ENCODE measurements at regions not wholly inside any gene's neighbourhood (a gene's known extent, or its start where the extent isn't known, plus 50 kb on each side); places are given as distances from the start of the nearest gene placed in this dataset.

DNA sequence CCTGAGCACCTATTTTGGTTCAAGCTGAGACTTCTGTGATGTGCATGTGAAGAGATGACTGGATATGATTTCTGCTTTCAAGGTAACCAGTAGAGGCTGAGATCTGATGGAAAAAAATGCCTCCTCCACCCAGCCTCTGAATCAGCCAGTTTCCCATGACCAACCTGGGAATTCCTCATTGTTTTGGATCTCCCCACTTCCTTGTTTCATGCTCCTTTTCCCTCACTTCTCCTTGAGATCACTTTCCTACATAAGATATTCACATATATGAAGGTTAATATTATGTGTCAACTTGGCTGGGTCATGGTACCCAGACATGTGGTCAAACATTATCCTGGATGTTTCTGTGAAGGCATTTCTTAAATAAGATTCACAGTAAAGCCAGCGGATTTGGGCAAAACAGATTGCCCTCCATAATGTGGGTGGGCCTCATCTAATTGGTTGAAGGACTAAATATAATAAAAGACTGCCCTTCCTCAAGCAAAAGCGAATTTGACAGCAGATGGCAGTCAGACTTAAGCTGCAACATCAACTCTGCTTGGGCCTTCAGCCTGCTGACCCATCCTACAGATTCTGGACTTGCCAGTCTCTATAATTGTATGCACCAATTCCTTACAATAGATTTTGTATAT lies 379.4 kb downstream of the TNS1 start:
- TF ChIP-seq, protein P1, sequence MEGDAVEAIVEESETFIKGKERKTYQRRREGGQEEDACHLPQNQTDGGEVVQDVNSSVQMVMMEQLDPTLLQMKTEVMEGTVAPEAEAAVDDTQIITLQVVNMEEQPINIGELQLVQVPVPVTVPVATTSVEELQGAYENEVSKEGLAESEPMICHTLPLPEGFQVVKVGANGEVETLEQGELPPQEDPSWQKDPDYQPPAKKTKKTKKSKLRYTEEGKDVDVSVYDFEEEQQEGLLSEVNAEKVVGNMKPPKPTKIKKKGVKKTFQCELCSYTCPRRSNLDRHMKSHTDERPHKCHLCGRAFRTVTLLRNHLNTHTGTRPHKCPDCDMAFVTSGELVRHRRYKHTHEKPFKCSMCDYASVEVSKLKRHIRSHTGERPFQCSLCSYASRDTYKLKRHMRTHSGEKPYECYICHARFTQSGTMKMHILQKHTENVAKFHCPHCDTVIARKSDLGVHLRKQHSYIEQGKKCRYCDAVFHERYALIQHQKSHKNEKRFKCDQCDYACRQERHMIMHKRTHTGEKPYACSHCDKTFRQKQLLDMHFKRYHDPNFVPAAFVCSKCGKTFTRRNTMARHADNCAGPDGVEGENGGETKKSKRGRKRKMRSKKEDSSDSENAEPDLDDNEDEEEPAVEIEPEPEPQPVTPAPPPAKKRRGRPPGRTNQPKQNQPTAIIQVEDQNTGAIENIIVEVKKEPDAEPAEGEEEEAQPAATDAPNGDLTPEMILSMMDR (IDR thresholded peaks at IDR 0.05), result no peak
- H3K36me3 ChIP-seq, result no peaks in the 10 kb centered on the region
- no peaks in the 10 kb centered on the region for H3K9me3 ChIP-seq
- H3K4me1 ChIP-seq (ENCODE audit: control insufficient read depth in 1 of 2, insufficient read depth in 1 of 2, low read depth in 1 of 2, low read length in 1 of 2), result no peaks in the 10 kb centered on the region
- H3K4me3 ChIP-seq (ENCODE audit: low read depth in 1 of 2, low read length in 1 of 2), result no peak overlapping the region
- no peak overlapping the region for H3K27ac ChIP-seq
- no peaks in the 10 kb centered on the region for H3K27me3 ChIP-seq

DNA sequence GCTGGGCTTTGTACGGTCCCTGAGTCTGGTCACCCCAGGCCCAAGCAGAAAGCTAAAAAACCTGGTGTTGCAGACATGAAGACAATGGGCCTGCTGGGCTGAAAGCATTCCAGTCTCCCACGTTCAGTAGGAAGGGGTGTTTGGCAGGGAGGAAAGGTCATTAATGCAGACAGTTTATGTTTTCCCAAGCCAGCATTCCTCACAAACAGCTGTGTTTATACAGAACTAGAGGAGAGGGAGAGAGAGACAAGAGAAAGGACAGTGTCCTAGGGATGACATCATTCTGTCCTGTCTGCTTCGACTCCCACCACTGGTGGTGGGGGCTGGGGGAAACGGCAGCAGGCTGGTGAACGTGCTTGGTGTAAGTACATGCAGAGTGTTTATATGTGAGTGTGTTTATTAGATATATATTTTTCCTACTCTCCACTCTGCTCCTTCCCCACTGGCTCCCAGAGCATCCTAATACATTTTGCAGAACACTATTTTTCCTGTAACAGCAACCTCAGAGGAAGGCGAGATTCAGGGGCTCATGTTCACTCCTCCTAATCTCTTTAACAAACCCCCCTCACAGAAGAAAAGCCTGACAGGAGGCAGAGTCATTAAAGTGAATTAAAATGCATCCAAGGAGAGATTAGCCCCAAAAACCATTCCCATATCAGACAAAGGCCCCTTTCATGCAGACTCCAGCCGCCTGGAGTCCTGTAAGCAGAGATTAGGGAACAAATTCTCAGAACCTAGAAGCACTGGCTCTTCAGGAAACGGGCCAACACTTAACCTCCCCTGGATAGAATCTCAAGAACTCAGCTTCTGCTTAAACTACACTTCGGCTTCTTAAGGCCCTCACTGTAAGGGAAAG lies 380.4 kb downstream of the TNS1 start:
- Histone ChIP-seq H3K36me3 (no peaks in the 10 kb centered on the region), H3K9me3 (no peaks in the 10 kb centered on the region), H3K4me1 (ENCODE audit: control insufficient read depth in 1 of 2, insufficient read depth in 1 of 2, low read depth in 1 of 2, low read length in 1 of 2) (no peaks in the 10 kb centered on the region), H3K4me3 (ENCODE audit: low read depth in 1 of 2, low read length in 1 of 2) (no peak overlapping the region), H3K27me3 (no peaks in the 10 kb centered on the region), H3K27ac (no peak overlapping the region)
- TF ChIP-seq, protein P1 (IDR thresholded peaks at IDR 0.05), result no peak

DNA sequence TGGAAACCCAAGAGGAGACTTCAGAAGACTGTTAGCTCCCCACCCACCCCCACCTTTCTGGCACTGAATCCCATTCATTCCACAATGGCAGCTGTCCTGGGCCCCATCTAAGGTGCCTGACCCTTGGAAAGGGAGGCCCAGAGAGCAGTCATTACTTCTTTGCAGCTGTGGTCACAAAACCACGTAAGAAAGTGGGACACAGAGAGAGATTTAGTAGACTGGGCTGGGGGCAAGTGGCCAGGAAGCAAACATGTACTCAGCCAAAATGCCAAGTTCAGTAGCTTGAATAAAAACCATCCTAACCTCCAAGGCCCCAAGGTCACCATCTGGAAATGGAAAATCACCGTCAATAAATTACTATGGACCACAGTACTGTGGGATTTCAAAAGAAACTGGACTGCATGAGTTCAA lies 381.4 kb downstream of the TNS1 start:
- Histone ChIP-seq H3K36me3 (no peaks in the 10 kb centered on the region), H3K9me3 (no peaks in the 10 kb centered on the region), H3K27me3 (no peaks in the 10 kb centered on the region), H3K27ac (no peak overlapping the region), H3K4me3 (ENCODE audit: low read depth in 1 of 2, low read length in 1 of 2) (no peak overlapping the region), H3K4me1 (ENCODE audit: control insufficient read depth in 1 of 2, insufficient read depth in 1 of 2, low read depth in 1 of 2, low read length in 1 of 2) (no peaks in the 10 kb centered on the region)
- TF ChIP-seq, protein P1 (IDR thresholded peaks at IDR 0.05), result no peak

DNA sequence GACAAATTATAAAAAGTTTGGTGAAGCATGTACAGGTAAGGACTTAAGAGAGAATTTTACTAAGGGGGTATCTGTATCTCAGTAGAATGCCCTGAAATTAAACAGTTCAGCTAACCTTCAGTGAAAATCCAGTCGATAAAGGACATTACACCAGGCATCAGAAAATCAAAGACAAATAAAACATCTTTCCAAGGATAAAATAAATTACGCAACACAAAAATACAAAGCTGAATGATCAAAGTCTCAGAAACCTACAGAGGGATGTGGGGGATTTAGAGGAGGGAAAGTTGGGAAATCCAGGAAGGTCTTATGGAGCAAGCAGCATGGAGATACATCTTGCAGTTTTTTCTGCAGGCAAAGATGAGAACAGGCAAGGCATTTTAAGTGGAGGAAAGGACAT lies 384.1 kb downstream of the TNS1 start:
- H3K4me1 ChIP-seq (ENCODE audit: control insufficient read depth in 1 of 2, insufficient read depth in 1 of 2, low read depth in 1 of 2, low read length in 1 of 2), result no peaks in the 10 kb centered on the region

DNA sequence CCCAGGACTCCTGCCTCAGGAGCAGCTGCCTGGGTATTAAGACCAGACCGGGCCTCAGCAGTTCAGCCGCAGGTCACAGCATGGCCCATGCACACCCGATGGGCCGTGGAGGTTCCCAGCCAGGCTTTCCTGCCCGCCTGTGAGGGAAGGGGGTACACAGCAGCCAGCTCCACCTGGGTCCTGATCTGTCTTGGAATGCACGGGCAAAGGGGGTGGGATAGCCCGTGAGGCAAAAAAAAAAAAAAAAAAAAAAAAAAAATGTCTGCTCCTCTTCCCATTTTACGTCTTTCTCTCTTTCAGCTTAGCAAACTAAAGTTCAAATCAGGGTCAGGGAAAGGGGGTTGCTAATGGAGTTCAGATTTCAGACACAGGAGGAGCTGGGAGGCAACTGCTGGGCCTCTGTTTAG lies 385.2 kb downstream of the TNS1 start:
- Histone ChIP-seq H3K27me3 (no peaks in the 10 kb centered on the region), H3K4me3 (ENCODE audit: low read depth in 1 of 2, low read length in 1 of 2) (no peak overlapping the region), H3K4me1 (ENCODE audit: control insufficient read depth in 1 of 2, insufficient read depth in 1 of 2, low read depth in 1 of 2, low read length in 1 of 2) (no peaks in the 10 kb centered on the region), H3K36me3 (no peaks in the 10 kb centered on the region), H3K27ac (no peak overlapping the region), H3K9me3 (no peaks in the 10 kb centered on the region)
- TF ChIP-seq, protein P1 (IDR thresholded peaks at IDR 0.05), result no peak

More for the DNA sequence above, 384.1 kb downstream of the TNS1 start:
- no peak overlapping the region for H3K27ac ChIP-seq
- TF ChIP-seq, protein P1 (IDR thresholded peaks at IDR 0.05), result no peak
- no peaks in the 10 kb centered on the region for H3K27me3 ChIP-seq
- no peaks in the 10 kb centered on the region for H3K36me3 ChIP-seq
- no peaks in the 10 kb centered on the region for H3K9me3 ChIP-seq
- H3K4me3 ChIP-seq (ENCODE audit: low read depth in 1 of 2, low read length in 1 of 2), result no peak overlapping the region

Measured in neutrophil (primary cell).